OCI-LY3 (cell line): ENCODE measurements at regions not wholly inside any gene's neighbourhood (a gene's known extent, or its start where the extent isn't known, plus 50 kb on each side); places are given as distances from the start of the nearest gene placed in this dataset.

Experiments used
- H2AFZ ChIP-seq: fragments of 200-600, 300-600 bp; shearing (Covaris generic); 2 replicates; pipeline ENCODE4 v1.6.0; 2014; ENCODE audit warnings: antibody characterized with exemption, low read depth, low read length
- H3K27ac ChIP-seq: fragments of 200-600, 300-600 bp; sonication (generic); 2 replicates; pipeline ENCODE4 v1.5.1; 2014; ENCODE audit warnings: mild to moderate bottlenecking, low read length, moderate library complexity, mixed read lengths
- H3K27me3 ChIP-seq: fragments of 200-600, 300-600 bp; sonication (generic); 2 replicates; pipeline ENCODE4 v1.6.1; 2014; ENCODE audit warnings: low read depth, low read length, mixed read lengths
- H3K36me3 ChIP-seq: fragments of 200-600, 300-600 bp; sonication (generic); replicated peaks from 2 replicates; pipeline ENCODE3; 2014; ENCODE audit warnings: low read depth, low read length, mixed read lengths
- H3K4me1 ChIP-seq: fragments of 300-600, 200-600 bp; sonication (generic); 2 replicates; pipeline ENCODE4 v1.6.1; 2014; ENCODE audit warnings: low read length, mixed read lengths
- H3K4me2 ChIP-seq: fragments of 200-600, 300-600 bp; sonication (generic); 2 replicates; pipeline ENCODE4 v1.6.1; 2014; ENCODE audit warnings: low read length, mixed read lengths
- H3K4me3 ChIP-seq: fragments of 300-600, 200-600 bp; sonication (generic); 2 replicates; pipeline ENCODE4 v1.5.1; 2014; ENCODE audit warnings: antibody characterized with exemption, mild to moderate bottlenecking, low read length, moderate library complexity
- H3K79me2 ChIP-seq: fragments of 300-600, 200-600 bp; shearing (Covaris generic); 2 replicates; pipeline ENCODE4 v1.6.1; 2014; ENCODE audit warnings: mild to moderate bottlenecking, low read length, mixed read lengths
- H3K9ac ChIP-seq: fragments of 300-600, 200-600 bp; shearing (Covaris generic); 2 replicates; pipeline ENCODE4 v1.6.0; 2014; ENCODE audit warnings: mild to moderate bottlenecking, low read length, moderate library complexity
- H3K9me3 ChIP-seq: fragments of 200-600, 300-600 bp; shearing (Covaris generic); 2 replicates; pipeline ENCODE4 v1.6.1; 2014; ENCODE audit warnings: low read length, mixed read lengths; ENCODE audit not compliant: insufficient read depth
- H4K20me1 ChIP-seq: fragments of 200-600, 300-600 bp; sonication (generic); 2 replicates; pipeline ENCODE4 v1.6.1; 2016; ENCODE audit warnings: low read length, mixed read lengths; ENCODE audit not compliant: insufficient read depth
- EZH2phosphoT487 ChIP-seq: fragments of 200-600 bp; shearing (Covaris generic); IDR thresholded peaks from 2 replicates; pipeline ENCODE4 v1.6.1; 2018; ENCODE audit warnings: antibody characterized with exemption, mixed run types, low read depth
- TF ChIP-seq, protein P1 (sequence below): fragments of 200-600, 300-600 bp; sonication (generic); IDR thresholded peaks from 2 replicates; pipeline ENCODE4 v1.5.1; 2014; ENCODE audit warnings: antibody characterized with exemption, low read length, low read depth

DNA sequence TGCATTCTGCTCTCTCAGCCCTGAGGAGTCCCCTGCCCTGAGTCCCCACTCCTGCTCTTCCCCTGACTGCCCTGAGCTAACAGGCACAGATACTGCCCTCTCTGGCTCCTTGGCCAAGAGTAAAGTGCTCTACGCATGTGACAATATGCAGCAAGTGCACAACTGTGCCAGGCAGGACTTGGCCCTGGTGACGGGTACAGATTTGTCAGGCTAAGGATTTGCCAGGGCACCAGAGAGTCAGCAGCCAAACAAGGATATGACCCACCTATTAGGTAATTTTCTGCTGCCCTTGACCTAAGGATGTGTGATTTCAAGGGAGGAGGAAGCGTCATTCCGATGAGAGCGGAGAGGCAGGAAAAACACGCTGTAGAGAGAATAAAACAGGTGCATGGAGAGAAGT, 339.0 kb downstream of the PTPRU start:
- Histone ChIP-seq H3K4me3 (no peak overlapping the region), H3K27ac (no peak overlapping the region), H3K79me2 (no peaks in the 10 kb centered on the region), H3K27me3 (no peaks in the 10 kb centered on the region), H2AFZ (no peak overlapping the region), H3K9me3 (no peaks in the 10 kb centered on the region), H3K4me2 (no peak overlapping the region), H3K4me1 (no peaks in the 10 kb centered on the region), H4K20me1 (no peaks in the 10 kb centered on the region), H3K36me3 (no peaks in the 10 kb centered on the region), H3K9ac (no peak overlapping the region)
- no peak for TF ChIP-seq EZH2phosphoT487
- TF ChIP-seq, protein P1, sequence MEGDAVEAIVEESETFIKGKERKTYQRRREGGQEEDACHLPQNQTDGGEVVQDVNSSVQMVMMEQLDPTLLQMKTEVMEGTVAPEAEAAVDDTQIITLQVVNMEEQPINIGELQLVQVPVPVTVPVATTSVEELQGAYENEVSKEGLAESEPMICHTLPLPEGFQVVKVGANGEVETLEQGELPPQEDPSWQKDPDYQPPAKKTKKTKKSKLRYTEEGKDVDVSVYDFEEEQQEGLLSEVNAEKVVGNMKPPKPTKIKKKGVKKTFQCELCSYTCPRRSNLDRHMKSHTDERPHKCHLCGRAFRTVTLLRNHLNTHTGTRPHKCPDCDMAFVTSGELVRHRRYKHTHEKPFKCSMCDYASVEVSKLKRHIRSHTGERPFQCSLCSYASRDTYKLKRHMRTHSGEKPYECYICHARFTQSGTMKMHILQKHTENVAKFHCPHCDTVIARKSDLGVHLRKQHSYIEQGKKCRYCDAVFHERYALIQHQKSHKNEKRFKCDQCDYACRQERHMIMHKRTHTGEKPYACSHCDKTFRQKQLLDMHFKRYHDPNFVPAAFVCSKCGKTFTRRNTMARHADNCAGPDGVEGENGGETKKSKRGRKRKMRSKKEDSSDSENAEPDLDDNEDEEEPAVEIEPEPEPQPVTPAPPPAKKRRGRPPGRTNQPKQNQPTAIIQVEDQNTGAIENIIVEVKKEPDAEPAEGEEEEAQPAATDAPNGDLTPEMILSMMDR, result no peak

DNA sequence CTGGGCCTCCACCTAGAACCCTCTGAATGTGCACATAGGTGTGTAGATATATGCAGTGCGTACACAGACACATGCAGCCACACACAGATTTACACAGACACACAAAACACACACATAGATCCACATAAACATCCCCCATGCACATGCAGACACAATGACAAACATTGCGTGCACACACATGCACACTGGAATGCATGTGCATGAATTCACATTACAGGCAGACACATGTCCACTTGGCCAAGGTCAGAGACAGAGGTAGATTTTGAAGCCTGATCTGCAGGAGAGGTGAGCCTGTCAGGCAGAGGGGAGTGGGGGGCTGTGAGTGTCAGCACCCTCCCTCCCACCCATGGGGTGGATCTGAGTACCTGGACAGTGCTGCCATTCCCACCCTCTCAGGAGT, 338.5 kb downstream of the PTPRU start:
- TF ChIP-seq, protein P1, result no peak
- TF ChIP-seq EZH2phosphoT487, result no peak
- Histone ChIP-seq H2AFZ (no peak overlapping the region), H3K27me3 (no peaks in the 10 kb centered on the region), H3K9me3 (no peaks in the 10 kb centered on the region), H3K36me3 (no peaks in the 10 kb centered on the region), H3K27ac (no peak overlapping the region), H4K20me1 (no peaks in the 10 kb centered on the region), H3K4me2 (no peak overlapping the region), H3K79me2 (no peaks in the 10 kb centered on the region), H3K4me3 (no peak overlapping the region), H3K4me1 (no peaks in the 10 kb centered on the region), H3K9ac (no peak overlapping the region)

DNA sequence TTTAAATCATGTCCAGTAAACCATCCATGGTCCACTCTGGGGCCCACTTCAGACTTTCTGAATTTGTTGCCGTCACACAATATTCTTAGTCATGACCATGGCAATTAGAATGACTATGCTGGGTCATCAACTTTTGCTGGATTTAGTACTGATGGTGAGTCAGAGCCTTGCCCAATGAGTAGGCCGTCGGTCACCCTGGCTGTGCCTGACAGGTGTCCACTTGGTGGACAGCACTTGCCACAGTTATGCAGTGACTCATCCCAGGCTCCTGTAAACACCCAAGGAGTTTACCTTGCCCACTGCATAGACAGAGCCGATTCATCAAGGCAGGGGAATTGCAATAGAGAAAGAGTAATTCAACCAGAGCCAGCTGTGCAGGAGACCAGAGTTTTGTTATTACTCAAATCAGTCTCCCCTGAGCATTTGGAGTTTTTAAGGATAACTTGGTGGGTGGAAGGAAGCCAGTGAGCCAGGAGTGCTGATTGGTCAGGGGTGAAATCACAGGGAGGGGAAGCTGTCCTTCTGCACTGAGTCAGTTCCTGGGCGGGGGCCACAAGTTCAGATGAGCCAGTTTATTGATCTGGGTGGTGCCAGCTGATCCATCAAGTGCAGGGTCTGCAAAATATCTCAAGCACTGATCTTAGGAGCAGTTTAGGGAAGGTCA, 333.8 kb downstream of the PTPRU start:
- H3K36me3 ChIP-seq, result no peaks in the 10 kb centered on the region
- H3K4me3 ChIP-seq, result no peak overlapping the region
- H3K27me3 ChIP-seq, result no peaks in the 10 kb centered on the region
- H3K9me3 ChIP-seq, result no peaks in the 10 kb centered on the region
- H3K79me2 ChIP-seq, result no peaks in the 10 kb centered on the region
- no peak overlapping the region for H3K9ac ChIP-seq
- H2AFZ ChIP-seq, result no peak overlapping the region
- TF ChIP-seq, protein P1, result no peak
- H3K27ac ChIP-seq, result no peak overlapping the region
- H4K20me1 ChIP-seq, result no peaks in the 10 kb centered on the region
- H3K4me2 ChIP-seq, result no peak overlapping the region
- H3K4me1 ChIP-seq, result no peaks in the 10 kb centered on the region

DNA sequence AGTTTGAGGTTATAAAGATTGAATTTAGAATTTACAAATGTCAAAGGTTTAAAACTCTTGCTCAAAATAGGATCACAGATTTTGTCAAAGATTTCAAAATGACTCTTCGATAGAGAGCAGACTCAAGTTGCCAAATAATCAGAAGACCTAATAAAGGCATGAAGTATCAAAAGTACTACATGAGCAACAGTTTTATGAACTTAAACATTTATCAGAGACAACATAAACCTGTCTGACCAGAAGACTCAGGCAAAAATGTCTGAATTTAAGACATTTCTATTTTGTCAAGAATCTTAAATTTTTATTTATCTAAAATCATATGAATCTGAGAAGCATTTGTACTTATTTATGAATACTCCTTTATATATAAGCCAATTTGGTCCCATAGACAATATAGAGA, 330.9 kb downstream of the PTPRU start:
- Histone ChIP-seq H3K79me2 (no peaks in the 10 kb centered on the region), H3K27me3 (no peaks in the 10 kb centered on the region), H2AFZ (no peak overlapping the region), H3K4me1 (no peaks in the 10 kb centered on the region), H3K9me3 (peaks cover 7% of the 10 kb centered on the region; the same call in 1 of the 2 replicates), H3K4me3 (no peak overlapping the region), H3K36me3 (no peaks in the 10 kb centered on the region), H3K4me2 (no peak overlapping the region), H3K27ac (no peak overlapping the region), H4K20me1 (no peaks in the 10 kb centered on the region), H3K9ac (no peak overlapping the region)
- TF ChIP-seq, protein P1, result no peak
- no peak for TF ChIP-seq EZH2phosphoT487
